ENCODE measurements at regions not wholly inside any gene's neighbourhood (a gene's known extent, or its start where the extent isn't known, plus 50 kb on each side); places are given as distances from the start of the nearest gene placed in this dataset.

- Mint-ChIP-seq H3K9me3 (peaks cover 9% of the 10 kb centered on the region), H3K36me3 (ENCODE audit: low read depth) (no peaks in the 10 kb centered on the region), H3K4me3 (no peak overlapping the region), H3K27me3 (no peaks in the 10 kb centered on the region), H3K27ac (no peak overlapping the region), H3K4me1 (ENCODE audit: low read depth) (no peaks in the 10 kb centered on the region)
- Histone ChIP-seq H3K36me3 (ENCODE audit: insufficient read depth, low read length) (no peaks in the 10 kb centered on the region), H3K9me3 (ENCODE audit: control insufficient read depth in 1 of 2, insufficient read depth in 1 of 2, low read length in 2 of 2) (peaks cover 0 to 9% of the 10 kb centered on the region in 2 experiments), H3K4me3 (ENCODE audit: low read length) (no peak overlapping the region), H3K27ac (ENCODE audit: low read depth in 1 of 2, low read length in 2 of 2) (no peak overlapping the region), H3K27me3 (ENCODE audit: control insufficient read depth in 1 of 2, insufficient read depth in 2 of 2, low read length in 2 of 2) (no peaks in the 10 kb centered on the region), H3K4me1 (ENCODE audit: insufficient read depth, low read length) (no peaks in the 10 kb centered on the region)
- DNase-seq (no peak), ATAC-seq (ENCODE audit: poor library complexity) (no peak)
- TF ChIP-seq CTCF (IDR thresholded peaks at IDR 0.05) = no peak
- POLR2A ChIA-PET = no interaction called here
- CTCF ChIA-PET = no interaction called here
- intact Hi-C loops (cut with DNase I, micrococcal nuclease) = no loop called here
These were observed 463.2 kb downstream of the TMEM114 start for GRCh38 chr16:8127070-8127469.

- intact Hi-C loops (cut with DNase I, micrococcal nuclease) = no loop called here
- no peaks in the 10 kb centered on the region for H3K4me1 Mint-ChIP-seq (ENCODE audit: low read depth)
- Histone ChIP-seq H3K9me3 (ENCODE audit: control insufficient read depth in 1 of 2, insufficient read depth in 1 of 2, low read length in 2 of 2) (peaks cover 0 to 10% of the 10 kb centered on the region in 2 experiments), H3K4me3 (ENCODE audit: low read length) (no peak overlapping the region), H3K4me1 (ENCODE audit: insufficient read depth, low read length) (no peaks in the 10 kb centered on the region), H3K27ac (ENCODE audit: low read depth in 1 of 2, low read length in 2 of 2) (no peak overlapping the region), H3K27me3 (ENCODE audit: control insufficient read depth in 1 of 2, insufficient read depth in 2 of 2, low read length in 2 of 2) (no peaks in the 10 kb centered on the region), H3K36me3 (ENCODE audit: insufficient read depth, low read length) (no peaks in the 10 kb centered on the region)
- ChIA-PET CTCF (no interaction called here), POLR2A (no interaction called here)
- H3K27me3 Mint-ChIP-seq = no peaks in the 10 kb centered on the region
- no peak overlapping the region for H3K4me3 Mint-ChIP-seq
- ATAC-seq (ENCODE audit: poor library complexity) (no peak), DNase-seq (no peak)
- no peak for TF ChIP-seq CTCF (IDR thresholded peaks at IDR 0.05)
- H3K27ac Mint-ChIP-seq = no peak overlapping the region
- no peaks in the 10 kb centered on the region for H3K36me3 Mint-ChIP-seq (ENCODE audit: low read depth)
- H3K9me3 Mint-ChIP-seq = peaks cover 9% of the 10 kb centered on the region
These were observed 464.0 kb downstream of the TMEM114 start for GRCh38 chr16:8126313-8126712.

- no peak for TF ChIP-seq CTCF (IDR thresholded peaks at IDR 0.05)
- ATAC-seq (ENCODE audit: poor library complexity) = no peak
- Mint-ChIP-seq H3K36me3 (ENCODE audit: low read depth) (no peaks in the 10 kb centered on the region), H3K4me3 (no peak overlapping the region), H3K27me3 (no peaks in the 10 kb centered on the region), H3K4me1 (ENCODE audit: low read depth) (no peaks in the 10 kb centered on the region), H3K9me3 (peaks cover 6% of the 10 kb centered on the region), H3K27ac (no peak overlapping the region)
- H3K36me3 ChIP-seq (ENCODE audit: insufficient read depth, low read length) = no peaks in the 10 kb centered on the region
- H3K27ac ChIP-seq (ENCODE audit: low read depth in 1 of 2, low read length in 2 of 2) = no peak overlapping the region
- ChIA-PET POLR2A (no interaction called here), CTCF (no interaction called here)
- H3K9me3 ChIP-seq (ENCODE audit: control insufficient read depth in 1 of 2, insufficient read depth in 1 of 2, low read length in 2 of 2) = peaks cover 0 to 27% of the 10 kb centered on the region in 2 experiments
- intact Hi-C loops (cut with DNase I, micrococcal nuclease) = no loop called here
- H3K4me1 ChIP-seq (ENCODE audit: insufficient read depth, low read length) = no peaks in the 10 kb centered on the region
- H3K4me3 ChIP-seq (ENCODE audit: low read length) = no peak overlapping the region
- DNase-seq = no peak
- H3K27me3 ChIP-seq (ENCODE audit: control insufficient read depth in 1 of 2, insufficient read depth in 2 of 2, low read length in 2 of 2) = no peaks in the 10 kb centered on the region
These were observed 470.3 kb downstream of the TMEM114 start for GRCh38 chr16:8120001-8120400.

All from CD4-positive, alpha-beta T cell (primary cell).